HG03565 (cell line): ENCODE measurements at regions not wholly inside any gene's neighbourhood (a gene's known extent, or its start where the extent isn't known, plus 50 kb on each side); places are given as distances from the start of the nearest gene placed in this dataset.
"Not testable (repeated sequence)": the region's sequence is repeated elsewhere in the genome, so short reads cannot be mapped to it uniquely, and the experiment has no call there.

Experiments
- ATAC-seq: cut with Tn5 transposase; IDR thresholded peaks from one replicate; pipeline ENCODE4 v1.9.1; 2021; ENCODE audit warnings: mild to moderate bottlenecking, moderate library complexity; ENCODE audit not compliant: unreplicated experiment

- ATAC-seq, result not testable (repeated sequence)
These were observed 676.4 kb upstream of the ZNF337 start for GRCh38 chr20:26373066-26373465.

GRCh38 chr20:26354511-26354910 lies 657.9 kb upstream of the ZNF337 start:
- ATAC-seq, result no peak

GRCh38 chr20:26347396-26347795 lies 650.7 kb upstream of the ZNF337 start:
- ATAC-seq, result no peak

GRCh38 chr20:26340460-26341065 lies 643.9 kb upstream of the ZNF337 start:
- not testable (repeated sequence) for ATAC-seq

- ATAC-seq, result no peak
These were observed 627.5 kb upstream of the ZNF337 start for GRCh38 chr20:26324177-26324576.

- ATAC-seq, result no peak
These were observed 618.4 kb upstream of the ZNF337 start for GRCh38 chr20:26315054-26315453.

GRCh38 chr20:26309720-26310119 lies 613.1 kb upstream of the ZNF337 start:
- ATAC-seq, result not testable (repeated sequence)

- ATAC-seq, result no peak
These were observed 612.3 kb upstream of the ZNF337 start for GRCh38 chr20:26308961-26309360.

GRCh38 chr20:26295006-26295405 lies 598.4 kb upstream of the ZNF337 start:
- no peak for ATAC-seq

GRCh38 chr20:26288379-26289061 lies 591.9 kb upstream of the ZNF337 start:
- ATAC-seq, result not testable (repeated sequence)

- no peak for ATAC-seq
These were observed 582.6 kb upstream of the ZNF337 start for GRCh38 chr20:26279238-26279637.

- ATAC-seq, result no peak
These were observed 580.7 kb upstream of the ZNF337 start for GRCh38 chr20:26277339-26277738.

- ATAC-seq, result no peak
These were observed 580.0 kb upstream of the ZNF337 start for GRCh38 chr20:26276554-26277210.

GRCh38 chr20:26268762-26269161 lies 572.1 kb upstream of the ZNF337 start:
- not testable (repeated sequence) for ATAC-seq

GRCh38 chr20:26260925-26261324 lies 564.3 kb upstream of the ZNF337 start:
- ATAC-seq, result not testable (repeated sequence)

GRCh38 chr20:26252311-26252975 lies 555.8 kb upstream of the ZNF337 start:
- not testable (repeated sequence) for ATAC-seq

GRCh38 chr20:26251376-26251775 lies 554.7 kb upstream of the ZNF337 start:
- ATAC-seq, result not testable (repeated sequence)

GRCh38 chr20:26250249-26251114 lies 553.8 kb upstream of the ZNF337 start:
- ATAC-seq, result not testable (repeated sequence)

GRCh38 chr20:26243731-26244130 lies 547.1 kb upstream of the ZNF337 start:
- ATAC-seq, result no peak

- ATAC-seq, result not testable (repeated sequence)
These were observed 524.0 kb upstream of the ZNF337 start for GRCh38 chr20:26220609-26221008.

GRCh38 chr20:26219546-26219945 lies 522.9 kb upstream of the ZNF337 start:
- ATAC-seq, result not testable (repeated sequence)
